GM11168 (cell line): ENCODE measurements at regions not wholly inside any gene's neighbourhood (a gene's known extent, or its start where the extent isn't known, plus 50 kb on each side); places are given as distances from the start of the nearest gene placed in this dataset.

ENCODE experiments used
- in situ Hi-C: fragments of 300-500 bp; cut with MboI; formaldehyde crosslinking; loops from one replicate; pipeline ENCODE4 v1.12.0; 2022; ENCODE audit warnings: low sequenced_read_pairs; ENCODE audit not compliant: unreplicated experiment

GRCh38 chr18:54714851-54715250 lies 113.4 kb upstream of the RAB27B start:
- in situ Hi-C loops, result no loop called here

GRCh38 chr18:54716586-54716985 lies 111.7 kb upstream of the RAB27B start:
- in situ Hi-C loops, result no loop called here

- in situ Hi-C loops, result no loop called here
These were observed 110.4 kb upstream of the RAB27B start for GRCh38 chr18:54717673-54718407.

- in situ Hi-C loops, result no loop called here
These were observed 109.9 kb upstream of the RAB27B start for GRCh38 chr18:54718408-54718773.

GRCh38 chr18:54720620-54721019 lies 107.7 kb upstream of the RAB27B start:
- in situ Hi-C loops, result no loop called here

- in situ Hi-C loops, result no loop called here
These were observed 102.1 kb upstream of the RAB27B start for GRCh38 chr18:54726143-54726542.

GRCh38 chr18:54734059-54734458 lies 94.2 kb upstream of the RAB27B start:
- in situ Hi-C loops, result no loop called here

GRCh38 chr18:54736981-54737380 lies 91.3 kb upstream of the RAB27B start:
- in situ Hi-C loops, result no loop called here

- in situ Hi-C loops, result no loop called here
These were observed 90.3 kb upstream of the RAB27B start for GRCh38 chr18:54737986-54738385.

- in situ Hi-C loops, result no loop called here
These were observed 88.8 kb upstream of the RAB27B start for GRCh38 chr18:54739476-54739875.

GRCh38 chr18:54740136-54740846 lies 88.0 kb upstream of the RAB27B start:
- in situ Hi-C loops, result no loop called here

- in situ Hi-C loops, result no loop called here
These were observed 86.2 kb upstream of the RAB27B start for GRCh38 chr18:54742120-54742519.

GRCh38 chr18:54742659-54743604 lies 85.3 kb upstream of the RAB27B start:
- in situ Hi-C loops, result no loop called here

- in situ Hi-C loops, result no loop called here
These were observed 84.7 kb upstream of the RAB27B start for GRCh38 chr18:54743605-54743995.

- in situ Hi-C loops, result no loop called here
These were observed 79.0 kb upstream of the RAB27B start for GRCh38 chr18:54749291-54749690.

- in situ Hi-C loops, result no loop called here
These were observed 77.9 kb upstream of the RAB27B start for GRCh38 chr18:54750350-54750749.

- in situ Hi-C loops, result no loop called here
These were observed 76.1 kb upstream of the RAB27B start for GRCh38 chr18:54752185-54752584.

- in situ Hi-C loops, result no loop called here
These were observed 72.8 kb upstream of the RAB27B start for GRCh38 chr18:54755456-54755855.

GRCh38 chr18:54762386-54762785 lies 65.9 kb upstream of the RAB27B start:
- in situ Hi-C loops, result no loop called here

GRCh38 chr18:54764786-54765185 lies 63.5 kb upstream of the RAB27B start:
- in situ Hi-C loops, result no loop called here
